Immature natural killer cell (primary cell): ENCODE measurements at regions not wholly inside any gene's neighbourhood (a gene's known extent, or its start where the extent isn't known, plus 50 kb on each side); places are given as distances from the start of the nearest gene placed in this dataset.
"Not testable (repeated sequence)": the region's sequence is repeated elsewhere in the genome, so short reads cannot be mapped to it uniquely, and the experiment has no call there.

ENCODE experiments used
- DNase-seq, 3 donors: peaks; one replicate each; pipeline ENCODE4 v3.0.0; 2022; ENCODE audit warnings: mixed read lengths in 1 of 3
- H3K27ac Mint-ChIP-seq, 6 donors: one replicate each; pipeline ENCODE4 v1.8.0; 2020; ENCODE audit warnings: mixed read lengths in 6 of 6, mild to moderate bottlenecking in 5 of 6, inconsistent platforms in 4 of 6, moderate library complexity in 3 of 6
- H3K27me3 Mint-ChIP-seq, 3 donors: one replicate each; pipeline ENCODE4 v1.8.0; 2020 to 2021; ENCODE audit warnings: low read depth in 3 of 3, mild to moderate bottlenecking in 3 of 3, mixed read lengths in 3 of 3, moderate library complexity in 3 of 3, inconsistent platforms in 1 of 3
- H3K36me3 Mint-ChIP-seq, 3 donors: one replicate each; pipeline ENCODE4 v1.8.0; 2020; ENCODE audit warnings: mixed read lengths in 3 of 3, inconsistent platforms in 2 of 3, mild to moderate bottlenecking in 2 of 3
- H3K4me1 Mint-ChIP-seq, 2 donors: one replicate each; pipeline ENCODE4 v1.8.0; 2020; ENCODE audit warnings: inconsistent platforms in 2 of 2, mild to moderate bottlenecking in 2 of 2, mixed read lengths in 2 of 2, moderate library complexity in 1 of 2
- H3K4me3 Mint-ChIP-seq, 5 donors: one replicate each; pipeline ENCODE4 v1.8.0; 2020; ENCODE audit warnings: mild to moderate bottlenecking in 5 of 5, mixed read lengths in 5 of 5, inconsistent platforms in 3 of 5, moderate library complexity in 3 of 5
- H3K9me3 Mint-ChIP-seq, 6 donors: one replicate each; pipeline ENCODE4 v1.8.0; 2020; ENCODE audit warnings: mild to moderate bottlenecking in 6 of 6, mixed read lengths in 6 of 6, inconsistent platforms in 4 of 6, moderate library complexity in 3 of 6

DNA sequence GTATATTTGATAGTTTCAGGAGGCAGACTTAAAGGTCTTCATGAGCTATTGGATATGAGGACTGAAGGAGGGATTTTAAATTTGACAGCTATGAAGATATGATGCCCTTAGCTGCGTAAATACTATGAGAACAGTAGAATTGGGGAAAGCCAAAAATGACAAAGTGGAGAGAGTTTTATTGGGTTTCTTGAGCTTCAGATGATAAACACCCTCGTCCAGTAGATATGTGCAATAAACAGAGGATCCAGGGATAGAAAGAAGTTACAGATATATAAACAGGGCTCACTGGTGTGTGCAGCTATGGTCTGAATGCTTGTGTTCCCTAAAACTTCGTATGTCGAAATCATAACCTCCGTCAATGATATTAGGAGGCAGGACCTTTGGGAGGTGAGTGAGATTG is 131.3 kb downstream of the INHBA start:
- Mint-ChIP-seq H3K36me3 (no peaks in the 10 kb centered on the region), H3K27ac (no peak overlapping the region)
- DNase-seq: no peak

DNA sequence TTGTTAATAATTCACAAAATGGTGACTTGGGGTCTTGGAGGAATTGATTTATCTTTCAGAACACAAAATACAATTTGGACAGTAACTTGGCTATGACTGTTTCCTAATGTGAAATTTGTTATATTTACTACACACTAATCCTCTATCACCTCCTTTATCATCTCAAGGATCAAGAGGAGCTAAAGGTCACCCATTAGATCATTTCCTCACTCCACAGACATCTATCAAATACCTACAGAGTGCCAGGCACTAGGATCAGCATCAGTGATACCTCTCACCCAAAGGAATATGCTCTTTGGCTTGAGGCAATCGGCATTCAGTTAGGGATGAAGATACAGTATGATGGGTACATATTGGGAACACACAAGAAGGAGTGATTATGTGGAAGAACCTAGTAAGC is 132.1 kb downstream of the INHBA start:
- Mint-ChIP-seq H3K27ac (no peak overlapping the region), H3K4me1 (peaks cover 1 to 12% of the 10 kb centered on the region in 2 donors), H3K9me3 (peaks cover 0 to 3% (median 0%) of the 10 kb centered on the region in 6 donors), H3K27me3 (no peaks in the 10 kb centered on the region), H3K4me3 (no peak overlapping the region), H3K36me3 (no peaks in the 10 kb centered on the region)
- no peak for DNase-seq

More for the DNA sequence above, 131.3 kb downstream of the INHBA start:
- no peak overlapping the region for H3K4me3 Mint-ChIP-seq
- H3K27me3 Mint-ChIP-seq: no peaks in the 10 kb centered on the region
- peaks cover 0 to 3% (median 0%) of the 10 kb centered on the region in 6 donors for H3K9me3 Mint-ChIP-seq
- peaks cover 1 to 12% of the 10 kb centered on the region in 2 donors for H3K4me1 Mint-ChIP-seq

DNA sequence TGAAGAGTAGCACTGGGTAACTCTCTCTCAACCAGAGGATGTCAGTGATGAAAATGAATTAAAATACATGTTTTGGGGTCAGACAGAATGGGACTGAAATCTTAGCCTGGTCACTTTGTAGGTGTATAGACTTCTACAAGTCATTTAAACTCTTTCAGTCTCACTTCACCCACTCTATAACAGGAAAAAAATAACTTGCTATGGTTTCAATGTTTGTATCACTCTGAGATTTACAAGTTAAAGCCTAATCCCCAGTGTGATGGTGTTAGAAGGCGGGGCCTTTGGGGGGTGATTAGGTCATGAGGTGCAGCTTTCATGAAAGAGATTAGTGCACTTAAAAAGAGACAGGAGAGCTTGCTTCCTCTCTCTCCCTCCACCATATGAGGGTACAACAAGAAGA is 134.8 kb downstream of the INHBA start:
- peaks cover 0 to 4% (median 0%) of the 10 kb centered on the region in 6 donors for H3K9me3 Mint-ChIP-seq
- no peak overlapping the region for H3K27ac Mint-ChIP-seq
- no peaks in the 10 kb centered on the region for H3K36me3 Mint-ChIP-seq
- peaks cover 1 to 12% of the 10 kb centered on the region in 2 donors for H3K4me1 Mint-ChIP-seq
- no peak for DNase-seq
- no peak overlapping the region for H3K4me3 Mint-ChIP-seq
- peaks cover 0 to 1% (median 0%) of the 10 kb centered on the region in 3 donors for H3K27me3 Mint-ChIP-seq

- Mint-ChIP-seq H3K27me3 (peaks cover 0 to 1% (median 0%) of the 10 kb centered on the region in 3 donors), H3K9me3 (peaks cover 0 to 5% (median under 1%) of the 10 kb centered on the region in 6 donors), H3K27ac (no peak overlapping the region), H3K4me3 (no peak overlapping the region), H3K36me3 (no peaks in the 10 kb centered on the region), H3K4me1 (peaks cover 1 to 12% of the 10 kb centered on the region in 2 donors)
- no peak for DNase-seq
These were observed 135.2 kb downstream of the INHBA start for GRCh38 chr7:41567731-41568114.

DNA sequence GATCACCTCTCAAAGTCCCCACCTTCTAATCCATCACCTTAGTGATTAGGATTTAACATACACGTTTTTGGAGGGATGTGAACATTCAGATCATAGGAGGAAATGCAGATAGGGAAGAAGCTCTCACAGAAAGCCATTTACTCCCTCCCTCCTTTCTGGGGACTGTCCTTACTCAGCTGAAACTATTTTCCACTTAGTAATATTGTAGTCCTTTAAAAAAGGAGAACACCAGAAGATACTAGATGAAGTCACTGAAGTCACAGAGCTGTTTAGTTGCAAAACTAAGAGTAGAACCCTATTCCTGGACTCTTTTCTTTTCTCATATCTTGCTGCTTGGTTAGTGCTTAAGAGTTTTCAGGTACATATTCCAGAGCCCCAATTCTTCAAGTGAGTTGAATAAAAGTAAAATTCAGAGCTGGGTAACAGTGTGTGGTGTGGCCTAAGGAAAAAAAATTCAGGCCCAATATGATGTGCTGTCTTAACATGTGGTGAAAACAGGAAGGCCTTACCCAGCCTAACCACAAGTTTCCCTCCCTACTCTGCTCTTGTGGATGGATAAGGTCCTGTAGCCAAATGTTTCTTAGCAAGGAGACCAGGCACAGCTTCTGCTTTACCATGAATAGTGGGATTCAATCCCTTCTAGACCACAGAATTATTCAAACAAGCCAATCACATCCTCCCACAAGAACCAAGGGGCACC is 135.7 kb downstream of the INHBA start:
- no peak overlapping the region for H3K4me3 Mint-ChIP-seq
- H3K36me3 Mint-ChIP-seq: no peaks in the 10 kb centered on the region
- peaks cover 1 to 12% of the 10 kb centered on the region in 2 donors for H3K4me1 Mint-ChIP-seq
- peaks cover 0 to 7% (median 1%) of the 10 kb centered on the region in 6 donors for H3K9me3 Mint-ChIP-seq
- DNase-seq: no peak
- H3K27ac Mint-ChIP-seq: no peak overlapping the region
- peaks cover 0 to 1% (median 0%) of the 10 kb centered on the region in 3 donors for H3K27me3 Mint-ChIP-seq

GRCh38 chr7:41566581-41566980 is 136.3 kb downstream of the INHBA start:
- no peak for DNase-seq
- Mint-ChIP-seq H3K9me3 (peaks cover 0 to 7% (median 1%) of the 10 kb centered on the region in 6 donors), H3K36me3 (no peaks in the 10 kb centered on the region), H3K27me3 (peaks cover 0 to 1% (median 0%) of the 10 kb centered on the region in 3 donors), H3K4me3 (no peak overlapping the region), H3K27ac (no peak overlapping the region), H3K4me1 (peaks cover 1 to 12% of the 10 kb centered on the region in 2 donors)

GRCh38 chr7:41565655-41566054 is 137.2 kb downstream of the INHBA start:
- Mint-ChIP-seq H3K9me3 (peaks cover 0 to 7% (median 1%) of the 10 kb centered on the region in 6 donors), H3K27me3 (peaks cover 0 to 1% (median under 1%) of the 10 kb centered on the region in 3 donors), H3K4me1 (peaks cover 1 to 12% of the 10 kb centered on the region in 2 donors), H3K36me3 (no peaks in the 10 kb centered on the region), H3K4me3 (no peak overlapping the region), H3K27ac (no peak overlapping the region)
- DNase-seq: no peak

- H3K36me3 Mint-ChIP-seq: no peaks in the 10 kb centered on the region
- peaks cover 0 to 2% (median 0%) of the 10 kb centered on the region in 3 donors for H3K27me3 Mint-ChIP-seq
- no peak overlapping the region for H3K4me3 Mint-ChIP-seq
- H3K9me3 Mint-ChIP-seq: peaks cover 0 to 17% (median 7%) of the 10 kb centered on the region in 6 donors
- DNase-seq: no peak
- H3K27ac Mint-ChIP-seq: no peak overlapping the region
- no peaks in the 10 kb centered on the region for H3K4me1 Mint-ChIP-seq
These were observed 143.5 kb downstream of the INHBA start for GRCh38 chr7:41559426-41559825.

DNA sequence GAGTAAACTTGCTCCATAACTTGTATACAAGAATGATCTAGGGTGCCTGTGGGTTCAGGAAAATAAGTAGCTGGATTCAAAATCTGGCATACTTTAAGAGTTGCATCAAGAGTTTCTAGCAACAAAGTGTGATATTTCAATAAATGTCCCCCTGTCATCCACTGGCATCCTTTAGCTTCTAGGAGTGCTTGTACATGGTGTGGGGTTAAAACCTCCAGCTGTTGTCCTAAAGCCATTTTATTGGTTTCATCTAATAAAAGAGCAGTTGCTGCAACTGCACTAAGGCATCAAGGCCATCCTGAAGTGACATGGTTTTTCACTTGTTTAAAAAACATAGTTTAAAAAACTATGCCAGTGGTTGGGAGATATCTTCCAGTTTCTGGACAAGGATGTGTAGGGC is 148.4 kb downstream of the INHBA start:
- no peaks in the 10 kb centered on the region for H3K27me3 Mint-ChIP-seq
- H3K27ac Mint-ChIP-seq: no peak overlapping the region
- peaks cover 0 to 21% (median 8%) of the 10 kb centered on the region in 6 donors for H3K9me3 Mint-ChIP-seq
- no peak overlapping the region for H3K4me3 Mint-ChIP-seq
- H3K4me1 Mint-ChIP-seq: no peaks in the 10 kb centered on the region
- no peaks in the 10 kb centered on the region for H3K36me3 Mint-ChIP-seq
- no peak for DNase-seq

DNA sequence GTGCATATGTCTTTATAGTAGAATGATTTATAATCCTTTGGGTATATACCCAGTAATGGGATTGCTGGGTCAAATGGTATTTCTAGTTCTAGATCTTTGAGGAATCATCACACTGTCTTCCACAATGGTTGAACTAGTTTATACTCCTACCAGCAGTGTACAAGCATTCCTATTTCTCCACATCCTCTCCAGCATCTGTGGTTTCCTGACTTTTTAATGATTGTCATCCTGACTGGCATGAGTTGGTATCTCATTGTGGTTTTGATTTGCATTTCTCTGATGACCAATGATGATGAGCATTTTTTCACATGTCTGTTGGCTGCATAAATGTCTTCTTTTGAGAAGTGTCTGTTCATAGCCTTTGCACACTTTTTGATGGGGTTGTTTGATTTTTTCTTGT is 152.8 kb downstream of the INHBA start:
- not testable (repeated sequence) for H3K4me1 Mint-ChIP-seq, H3K27ac Mint-ChIP-seq, H3K27me3 Mint-ChIP-seq, H3K9me3 Mint-ChIP-seq, DNase-seq, H3K4me3 Mint-ChIP-seq, H3K36me3 Mint-ChIP-seq

DNA sequence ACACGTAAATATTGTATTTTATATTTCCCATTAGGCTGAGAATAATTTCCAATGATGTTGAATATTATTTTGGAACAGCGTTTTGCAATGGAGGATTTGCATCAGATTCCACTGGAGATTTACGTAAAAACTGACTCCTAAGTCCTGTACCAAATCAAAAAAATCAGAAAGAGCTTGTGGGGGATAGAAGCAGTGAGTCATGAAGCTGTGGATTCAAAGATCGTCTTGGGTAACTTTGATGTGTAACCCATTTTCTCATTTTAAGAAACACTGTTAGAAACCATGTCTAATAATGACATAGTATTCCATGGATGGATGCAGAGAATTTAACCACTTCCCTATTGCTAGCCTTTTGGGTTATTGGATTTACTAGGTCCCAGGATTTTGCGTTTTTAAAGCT is 158.6 kb downstream of the INHBA start:
- Mint-ChIP-seq H3K4me3 (no peak overlapping the region), H3K9me3 (peaks cover 0 to 2% (median under 1%) of the 10 kb centered on the region in 6 donors), H3K27me3 (no peaks in the 10 kb centered on the region), H3K27ac (no peak overlapping the region), H3K36me3 (no peaks in the 10 kb centered on the region), H3K4me1 (no peaks in the 10 kb centered on the region)
- no peak for DNase-seq

GRCh38 chr7:41540601-41541000 is 162.3 kb downstream of the INHBA start:
- Mint-ChIP-seq H3K27ac (no peak overlapping the region), H3K36me3 (no peaks in the 10 kb centered on the region), H3K27me3 (no peaks in the 10 kb centered on the region), H3K9me3 (peaks cover 0 to 7% (median under 1%) of the 10 kb centered on the region in 6 donors), H3K4me3 (no peak overlapping the region), H3K4me1 (no peaks in the 10 kb centered on the region)
- no peak for DNase-seq

- peaks cover 0 to 7% (median 1%) of the 10 kb centered on the region in 6 donors for H3K9me3 Mint-ChIP-seq
- no peak overlapping the region for H3K4me3 Mint-ChIP-seq
- no peaks in the 10 kb centered on the region for H3K36me3 Mint-ChIP-seq
- no peaks in the 10 kb centered on the region for H3K4me1 Mint-ChIP-seq
- H3K27ac Mint-ChIP-seq: no peak overlapping the region
- DNase-seq: no peak
- H3K27me3 Mint-ChIP-seq: no peaks in the 10 kb centered on the region
These were observed 163.8 kb downstream of the INHBA start for GRCh38 chr7:41538810-41539724.
